GM12878 (cell line): ENCODE measurements at regions not wholly inside any gene's neighbourhood (a gene's known extent, or its start where the extent isn't known, plus 50 kb on each side); places are given as distances from the start of the nearest gene placed in this dataset.

ENCODE experiments used
- BMI1 ChIP-seq: fragments of 450-650 bp; IDR thresholded peaks from 2 replicates; pipeline ENCODE4 v1.6.1; 2016; ENCODE audit warnings: mild to moderate bottlenecking, moderate library complexity, borderline replicate concordance
- CBX5 ChIP-seq: sonication (generic); IDR thresholded peaks from 2 replicates; pipeline ENCODE4 v1.6.1; 2016; ENCODE audit warnings: low read depth, moderate library complexity, mild to moderate bottlenecking, inconsistent platforms
- CEBPB ChIP-seq, 2 experiments: fragments of 150-350 bp in 1 of 2; IDR thresholded peaks; 2 replicates each; pipeline ENCODE4 v1.6.1; 2012 to 2014; ENCODE audit warnings: low read depth in 2 of 2, low read length in 2 of 2, borderline replicate concordance in 1 of 2, inconsistent platforms in 1 of 2
- DPF2 ChIP-seq: fragments of 450-650 bp; IDR thresholded peaks from 2 replicates; pipeline ENCODE4 v1.6.1; 2017; ENCODE audit warnings: mild to moderate bottlenecking
- EP300 ChIP-seq, 2 experiments: fragments of 150-350 bp in 1 of 2; IDR thresholded peaks; 2 replicates each; pipeline ENCODE4 v1.6.1; 2011 to 2012; ENCODE audit warnings: low read depth in 2 of 2, low read length in 2 of 2, borderline replicate concordance in 1 of 2, improper control_type of control experiment in 1 of 2, inconsistent platforms in 1 of 2; ENCODE audit not compliant: control insufficient read depth in 1 of 2
- POLR2A ChIP-seq: IDR thresholded peaks from 2 replicates; pipeline ENCODE4 v1.6.1; 2011; ENCODE audit warnings: low read depth, mild to moderate bottlenecking, low read length
- POLR2AphosphoS5 ChIP-seq: IDR thresholded peaks from 2 replicates; pipeline ENCODE4 v1.6.1; 2011; ENCODE audit warnings: mild to moderate bottlenecking, low read length, inconsistent platforms
- RAD21 ChIP-seq: IDR thresholded peaks from 2 replicates; pipeline ENCODE4 v1.6.1; 2011; ENCODE audit warnings: mild to moderate bottlenecking, low read depth, low read length, moderate library complexity; ENCODE audit not compliant: insufficient read depth
- SP1 ChIP-seq: IDR thresholded peaks from one replicate; pipeline ENCODE4 v1.6.1; 2011; ENCODE audit warnings: low read depth, low read length
- TF ChIP-seq, protein P1 (sequence below), 3 experiments: IDR thresholded peaks in 2 of 3; conservative IDR thresholded peaks in 1 of 3; 2 replicates each; pipeline ENCODE4 v1.5.1; 2011; ENCODE audit warnings: low read depth in 3 of 3, low read length in 3 of 3, mild to moderate bottlenecking in 3 of 3, control low read depth in 2 of 3, moderate library complexity in 2 of 3, inconsistent platforms in 1 of 3, mixed read lengths in 1 of 3; ENCODE audit not compliant: control insufficient read depth in 2 of 3, insufficient read depth in 1 of 3; ENCODE audit errors: extremely low read depth in 1 of 3
- TF ChIP-seq, protein P2 (sequence below): IDR thresholded peaks from 2 replicates; pipeline ENCODE4 v1.6.1; 2012; ENCODE audit warnings: mild to moderate bottlenecking, low read depth, low read length

GRCh38 chr1:34686531-34686930 is 68.3 kb upstream of the GJB5 start:
- TF ChIP-seq SP1: no peak
- TF ChIP-seq BMI1: no peak
- no peak for TF ChIP-seq DPF2
- TF ChIP-seq RAD21: no peak
- TF ChIP-seq CBX5: no peak
- no peak for TF ChIP-seq POLR2A
- TF ChIP-seq, protein P1, sequence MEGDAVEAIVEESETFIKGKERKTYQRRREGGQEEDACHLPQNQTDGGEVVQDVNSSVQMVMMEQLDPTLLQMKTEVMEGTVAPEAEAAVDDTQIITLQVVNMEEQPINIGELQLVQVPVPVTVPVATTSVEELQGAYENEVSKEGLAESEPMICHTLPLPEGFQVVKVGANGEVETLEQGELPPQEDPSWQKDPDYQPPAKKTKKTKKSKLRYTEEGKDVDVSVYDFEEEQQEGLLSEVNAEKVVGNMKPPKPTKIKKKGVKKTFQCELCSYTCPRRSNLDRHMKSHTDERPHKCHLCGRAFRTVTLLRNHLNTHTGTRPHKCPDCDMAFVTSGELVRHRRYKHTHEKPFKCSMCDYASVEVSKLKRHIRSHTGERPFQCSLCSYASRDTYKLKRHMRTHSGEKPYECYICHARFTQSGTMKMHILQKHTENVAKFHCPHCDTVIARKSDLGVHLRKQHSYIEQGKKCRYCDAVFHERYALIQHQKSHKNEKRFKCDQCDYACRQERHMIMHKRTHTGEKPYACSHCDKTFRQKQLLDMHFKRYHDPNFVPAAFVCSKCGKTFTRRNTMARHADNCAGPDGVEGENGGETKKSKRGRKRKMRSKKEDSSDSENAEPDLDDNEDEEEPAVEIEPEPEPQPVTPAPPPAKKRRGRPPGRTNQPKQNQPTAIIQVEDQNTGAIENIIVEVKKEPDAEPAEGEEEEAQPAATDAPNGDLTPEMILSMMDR (IDR thresholded peaks at IDR 0.05 in 2 of 3, conservative IDR thresholded peaks at IDR 0.05 in 1 of 3; ENCODE audit: control insufficient read depth in 2 of 3, extremely low read depth in 1 of 3, insufficient read depth in 1 of 3, low read depth in 3 of 3, low read length in 3 of 3): no peak
- TF ChIP-seq POLR2AphosphoS5: no peak
- TF ChIP-seq, protein P2, sequence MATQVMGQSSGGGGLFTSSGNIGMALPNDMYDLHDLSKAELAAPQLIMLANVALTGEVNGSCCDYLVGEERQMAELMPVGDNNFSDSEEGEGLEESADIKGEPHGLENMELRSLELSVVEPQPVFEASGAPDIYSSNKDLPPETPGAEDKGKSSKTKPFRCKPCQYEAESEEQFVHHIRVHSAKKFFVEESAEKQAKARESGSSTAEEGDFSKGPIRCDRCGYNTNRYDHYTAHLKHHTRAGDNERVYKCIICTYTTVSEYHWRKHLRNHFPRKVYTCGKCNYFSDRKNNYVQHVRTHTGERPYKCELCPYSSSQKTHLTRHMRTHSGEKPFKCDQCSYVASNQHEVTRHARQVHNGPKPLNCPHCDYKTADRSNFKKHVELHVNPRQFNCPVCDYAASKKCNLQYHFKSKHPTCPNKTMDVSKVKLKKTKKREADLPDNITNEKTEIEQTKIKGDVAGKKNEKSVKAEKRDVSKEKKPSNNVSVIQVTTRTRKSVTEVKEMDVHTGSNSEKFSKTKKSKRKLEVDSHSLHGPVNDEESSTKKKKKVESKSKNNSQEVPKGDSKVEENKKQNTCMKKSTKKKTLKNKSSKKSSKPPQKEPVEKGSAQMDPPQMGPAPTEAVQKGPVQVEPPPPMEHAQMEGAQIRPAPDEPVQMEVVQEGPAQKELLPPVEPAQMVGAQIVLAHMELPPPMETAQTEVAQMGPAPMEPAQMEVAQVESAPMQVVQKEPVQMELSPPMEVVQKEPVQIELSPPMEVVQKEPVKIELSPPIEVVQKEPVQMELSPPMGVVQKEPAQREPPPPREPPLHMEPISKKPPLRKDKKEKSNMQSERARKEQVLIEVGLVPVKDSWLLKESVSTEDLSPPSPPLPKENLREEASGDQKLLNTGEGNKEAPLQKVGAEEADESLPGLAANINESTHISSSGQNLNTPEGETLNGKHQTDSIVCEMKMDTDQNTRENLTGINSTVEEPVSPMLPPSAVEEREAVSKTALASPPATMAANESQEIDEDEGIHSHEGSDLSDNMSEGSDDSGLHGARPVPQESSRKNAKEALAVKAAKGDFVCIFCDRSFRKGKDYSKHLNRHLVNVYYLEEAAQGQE: no peak
- no peak for TF ChIP-seq EP300 (IDR thresholded peaks at IDR 0.05; ENCODE audit: borderline replicate concordance in 1 of 2, control insufficient read depth in 1 of 2, low read depth in 2 of 2, low read length in 2 of 2)
- no peak for TF ChIP-seq CEBPB (IDR thresholded peaks at IDR 0.05; ENCODE audit: borderline replicate concordance in 1 of 2, low read depth in 2 of 2, low read length in 2 of 2)
